ENCODE measurements at regions not wholly inside any gene's neighbourhood (a gene's known extent, or its start where the extent isn't known, plus 50 kb on each side); places are given as distances from the start of the nearest gene placed in this dataset.
A peak's percentile ranks its signal among the peaks of the same experiment; 100 is the strongest.

DNA sequence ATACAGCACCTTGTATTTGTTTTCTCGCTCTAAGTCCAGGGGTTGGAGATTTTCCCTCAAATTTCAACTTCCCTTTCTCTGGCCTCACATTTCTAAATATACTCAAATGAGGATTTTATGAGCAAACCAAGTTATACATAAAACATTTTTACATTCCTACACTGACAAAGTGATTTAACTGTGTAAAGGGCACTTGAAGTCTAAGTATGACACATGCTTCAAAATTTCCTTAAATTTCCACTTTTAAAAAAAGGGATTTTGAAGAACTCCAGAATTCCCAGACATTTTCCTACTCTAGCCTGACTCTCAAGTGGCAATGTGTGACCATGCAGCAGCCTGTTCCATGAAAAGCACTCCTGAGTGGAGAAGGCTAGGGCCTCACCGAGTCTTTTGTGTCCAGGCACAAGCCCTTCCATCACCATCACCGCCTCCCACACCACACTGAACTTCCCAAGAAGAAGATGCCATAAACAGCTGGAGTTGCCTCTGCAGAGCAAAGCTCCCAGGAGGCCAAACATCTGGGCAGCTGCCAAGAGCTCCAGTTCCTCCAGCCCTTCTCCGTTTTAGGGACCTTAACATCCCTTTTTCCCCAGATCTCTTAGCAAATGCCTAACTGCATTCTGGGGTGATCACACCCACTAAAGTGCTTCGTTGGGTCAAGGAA is 68.9 kb downstream of the NCR2 start:
- no peak for DNase-seq

DNA sequence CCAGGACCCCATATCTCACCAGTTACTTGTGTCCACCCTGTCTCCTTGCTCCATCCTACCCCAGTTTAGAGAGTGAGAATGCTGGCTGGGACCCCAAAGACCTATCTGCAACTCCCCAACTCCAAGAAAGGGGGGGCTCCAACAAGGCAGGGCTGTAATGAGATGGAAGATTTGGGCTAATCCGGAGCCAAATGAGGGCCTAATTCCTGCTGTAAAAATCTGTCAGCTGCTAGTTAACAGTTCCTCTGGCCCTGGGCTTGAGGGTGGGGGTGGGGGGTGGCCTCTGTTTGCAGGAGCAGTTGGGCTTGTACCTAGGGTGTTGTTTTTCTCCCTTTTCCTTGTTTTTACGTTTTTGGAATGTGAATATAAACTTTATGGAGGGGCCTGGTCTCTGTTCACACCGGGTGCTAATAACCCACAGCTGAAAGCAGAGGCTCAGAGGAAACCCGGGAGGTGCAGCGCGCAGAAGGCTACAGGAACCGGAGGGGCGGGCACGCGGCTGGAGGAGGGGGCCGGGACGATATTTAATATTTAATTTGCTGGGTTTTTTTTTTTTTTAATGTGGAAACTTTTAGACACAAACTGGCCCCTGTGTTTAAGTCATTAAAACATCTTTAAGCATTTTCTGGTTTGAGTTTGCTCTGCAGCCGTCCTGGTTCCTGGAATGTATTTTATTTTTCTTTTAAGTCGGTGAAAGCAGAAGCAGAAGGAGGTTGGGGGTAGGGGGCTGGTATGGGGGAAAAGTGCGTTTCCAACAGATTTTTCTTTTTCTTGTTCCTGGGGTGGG is 70.7 kb downstream of the NCR2 start:
- no peak for DNase-seq

DNA sequence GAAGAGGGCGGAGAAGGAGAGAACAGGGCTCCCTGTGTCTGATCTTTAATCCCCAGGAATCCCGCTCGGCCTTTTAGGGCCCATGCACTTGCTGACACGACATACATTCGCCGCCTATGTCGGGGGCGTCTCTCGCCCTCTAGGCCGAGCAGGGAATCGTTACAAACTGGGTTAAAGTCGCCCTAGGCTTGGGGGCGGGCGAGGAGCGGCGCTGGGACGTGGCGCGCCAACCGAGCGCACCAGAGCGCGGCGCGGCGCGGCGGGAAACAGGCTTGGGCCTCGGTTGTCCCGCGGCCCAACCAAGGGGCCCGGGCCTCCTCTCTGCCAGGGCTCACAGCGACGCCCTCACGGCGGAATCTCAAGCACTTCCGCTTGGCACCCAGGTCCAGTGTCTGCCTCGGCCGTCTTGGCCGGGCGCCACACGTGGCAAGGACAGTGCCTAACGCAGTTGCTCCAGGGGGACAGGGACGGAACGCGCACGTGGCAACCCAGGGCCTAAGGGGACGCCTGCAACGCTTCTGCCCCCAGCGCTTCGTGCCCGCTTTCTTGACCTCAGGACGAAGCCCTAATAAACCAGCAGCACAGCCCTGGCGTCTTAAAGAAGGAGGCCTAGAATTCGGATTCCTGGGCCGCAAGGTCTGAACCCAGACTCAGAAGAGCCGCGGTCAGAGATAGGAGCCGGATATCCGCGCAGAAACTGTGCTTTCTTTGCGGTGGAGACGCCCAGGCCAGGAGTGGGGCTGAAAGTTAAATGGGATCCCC is 71.5 kb downstream of the NCR2 start:
- DNase-seq: no peak

DNA sequence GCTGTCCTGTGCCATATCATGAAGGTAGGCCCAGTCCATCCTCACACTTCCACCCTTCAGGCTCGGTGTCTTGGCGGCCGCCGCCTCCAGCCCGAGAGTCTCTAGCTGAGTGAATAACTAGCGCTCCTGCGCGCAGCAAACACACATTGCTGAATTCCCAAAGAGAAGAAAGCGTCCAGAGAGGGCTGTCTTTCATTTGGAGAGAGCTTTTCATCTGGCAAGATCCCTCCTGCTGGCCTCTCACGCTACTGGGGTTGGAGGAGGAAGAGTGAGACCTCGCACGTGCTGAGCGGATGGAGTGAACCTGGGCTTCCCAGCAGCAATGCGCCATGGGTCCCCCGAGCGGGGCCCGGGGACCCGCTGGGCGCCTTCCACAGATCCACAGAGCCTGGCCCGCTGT is 73.2 kb downstream of the NCR2 start:
- no peak for DNase-seq

DNA sequence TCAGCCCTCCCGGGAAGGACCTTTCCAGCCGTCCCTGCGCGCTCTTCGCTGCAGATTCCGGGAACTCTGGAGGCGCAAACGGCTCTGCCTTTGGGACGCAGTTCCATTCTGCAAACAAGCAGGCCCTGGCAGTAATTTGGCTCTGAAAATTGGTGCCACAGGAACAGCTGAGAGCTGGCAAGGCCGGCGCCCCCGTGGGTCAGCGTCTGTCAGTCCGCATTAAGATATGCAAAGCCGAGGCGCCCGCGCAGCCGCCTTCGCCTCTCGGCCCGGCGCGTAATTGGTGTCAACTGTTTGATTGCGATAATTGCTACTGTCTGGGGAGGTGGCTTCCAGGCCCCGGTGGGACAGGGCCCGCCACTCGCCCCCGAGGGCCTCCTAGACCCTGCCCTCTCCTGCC is 73.6 kb downstream of the NCR2 start:
- no peak for DNase-seq

DNA sequence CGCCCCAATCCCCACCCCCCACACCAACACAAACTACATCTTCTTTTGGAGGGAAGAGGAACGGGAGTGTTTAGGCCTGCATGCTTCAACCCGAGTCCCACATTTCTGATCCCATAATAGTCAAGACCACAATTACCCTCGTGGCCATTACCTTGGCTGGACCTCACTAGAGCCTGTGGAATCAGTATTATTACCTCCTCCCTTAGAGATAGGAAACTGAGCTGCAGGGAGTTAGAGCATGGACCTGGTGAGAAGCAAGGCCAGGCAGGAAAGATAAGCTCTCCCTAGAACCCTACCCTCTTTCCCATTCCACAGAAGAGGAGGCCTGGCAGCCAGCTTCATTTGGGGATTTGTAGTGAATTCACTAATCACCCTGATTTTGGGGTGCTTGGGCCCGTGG is 74.1 kb downstream of the NCR2 start:
- DNase-seq: no peak

DNA sequence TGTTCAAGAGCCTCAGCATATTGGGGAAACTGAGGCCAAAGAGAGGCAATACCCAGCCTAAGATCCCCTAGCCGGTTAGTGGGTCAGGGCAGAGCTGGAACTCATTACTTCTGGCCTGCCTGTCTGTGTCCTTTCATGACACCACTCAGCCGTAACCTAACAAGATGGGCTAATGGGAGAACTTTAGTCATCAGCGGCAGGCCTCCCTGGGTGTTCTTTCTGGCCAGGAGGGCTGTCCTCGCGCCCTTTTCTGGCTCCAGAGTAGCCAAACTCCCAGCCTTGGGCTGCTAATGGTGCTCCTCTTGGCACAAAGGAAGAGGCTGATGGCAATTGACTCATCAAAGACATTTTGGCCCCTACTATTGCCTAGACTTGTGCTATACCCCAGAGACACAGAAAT is 76.6 kb downstream of the NCR2 start:
- DNase-seq: no peak

DNA sequence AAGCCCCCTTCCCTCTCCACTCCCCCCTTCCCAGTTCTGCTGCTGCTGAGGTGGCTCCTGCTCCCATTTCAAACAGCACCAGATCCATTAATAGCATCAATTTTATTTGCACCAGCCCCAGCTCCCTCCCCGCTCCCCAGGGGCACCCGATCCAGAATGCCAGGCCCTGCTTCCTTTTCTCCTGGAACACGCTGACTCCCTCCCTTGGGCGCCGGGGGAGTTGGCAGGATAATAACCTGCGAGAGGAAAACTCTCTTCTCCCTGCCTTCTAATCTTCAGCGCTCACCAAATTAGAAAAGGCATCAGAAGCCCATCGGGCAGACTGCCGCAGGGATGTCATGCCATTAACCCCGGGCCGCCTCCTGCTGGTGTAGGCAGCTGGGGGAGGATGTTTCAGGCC is 77.8 kb downstream of the NCR2 start:
- DNase-seq: no peak

DNA sequence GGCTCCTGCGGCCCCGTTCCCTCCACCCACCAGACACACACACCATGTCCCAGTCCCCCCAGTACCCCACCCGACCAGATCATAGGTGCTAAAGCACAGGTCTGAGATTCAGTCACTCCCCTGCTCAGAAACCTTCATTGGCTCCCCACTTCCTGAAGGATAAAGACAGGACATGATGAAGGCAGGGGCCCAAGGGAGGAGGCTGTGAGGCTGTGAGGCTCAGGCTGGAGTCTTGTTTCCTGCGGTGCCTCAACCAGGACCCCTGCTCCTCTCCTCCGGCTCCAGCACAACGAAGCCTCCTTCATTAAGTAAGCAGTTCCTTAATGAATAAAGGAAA is 81.1 kb downstream of the NCR2 start:
- DNase-seq: no peak

DNA sequence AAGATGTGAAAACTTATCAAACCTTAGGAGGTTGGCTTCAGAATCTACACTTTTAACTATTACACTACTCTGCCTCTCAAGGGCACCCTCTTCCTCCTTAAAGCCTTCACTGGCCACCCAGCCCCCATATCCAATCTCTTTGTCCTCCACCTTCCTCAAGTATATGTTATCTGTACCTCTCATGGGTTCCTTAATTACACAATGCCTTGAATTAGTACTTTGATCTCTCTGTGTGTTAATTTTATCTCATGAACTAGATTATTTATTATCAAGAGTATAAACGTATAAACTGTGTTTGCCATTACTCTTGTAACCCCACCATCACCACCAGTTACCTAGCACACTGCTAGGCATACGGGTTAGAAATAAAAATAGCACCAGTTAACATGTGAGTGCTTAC is 83.3 kb downstream of the NCR2 start:
- no peak for DNase-seq

DNA sequence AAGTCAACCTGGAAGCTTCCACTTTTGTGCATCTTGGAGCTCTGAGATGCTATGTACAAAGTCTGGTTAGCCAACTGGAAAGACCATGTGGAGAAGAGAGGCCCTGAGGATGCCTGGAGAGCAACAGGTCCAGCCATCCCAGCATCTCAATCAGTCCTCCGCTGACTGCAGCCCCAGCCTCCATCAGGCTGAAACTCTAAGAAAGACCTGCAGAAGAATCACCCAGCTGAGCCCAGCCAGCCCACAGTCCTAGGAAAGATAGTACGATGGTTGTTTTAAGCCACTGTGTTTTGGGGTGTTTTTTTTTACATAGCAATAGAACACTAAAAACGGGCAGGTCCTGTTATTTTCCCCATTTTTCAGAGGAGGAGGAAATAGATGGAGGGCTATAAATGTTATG is 84.0 kb downstream of the NCR2 start:
- no peak for DNase-seq

DNA sequence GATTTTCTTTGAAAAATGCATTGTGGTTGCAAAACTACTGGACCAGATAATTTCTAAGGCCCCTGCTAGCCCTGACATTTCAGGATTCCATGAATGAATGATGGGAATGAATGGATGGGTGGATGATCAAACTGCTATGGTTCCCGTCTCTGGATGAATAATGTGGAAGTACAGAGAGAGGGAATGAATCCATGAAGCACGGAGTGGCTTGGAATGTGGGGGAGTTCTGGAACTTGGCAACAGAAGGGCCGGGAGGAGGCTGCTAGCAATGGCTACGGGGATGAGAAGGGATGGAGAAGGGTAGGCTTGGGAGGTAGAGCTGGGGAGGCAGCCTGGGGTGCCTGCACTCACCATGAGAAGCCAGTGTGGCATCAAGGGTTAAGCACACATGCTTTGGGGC is 84.8 kb downstream of the NCR2 start:
- no peak for DNase-seq

DNA sequence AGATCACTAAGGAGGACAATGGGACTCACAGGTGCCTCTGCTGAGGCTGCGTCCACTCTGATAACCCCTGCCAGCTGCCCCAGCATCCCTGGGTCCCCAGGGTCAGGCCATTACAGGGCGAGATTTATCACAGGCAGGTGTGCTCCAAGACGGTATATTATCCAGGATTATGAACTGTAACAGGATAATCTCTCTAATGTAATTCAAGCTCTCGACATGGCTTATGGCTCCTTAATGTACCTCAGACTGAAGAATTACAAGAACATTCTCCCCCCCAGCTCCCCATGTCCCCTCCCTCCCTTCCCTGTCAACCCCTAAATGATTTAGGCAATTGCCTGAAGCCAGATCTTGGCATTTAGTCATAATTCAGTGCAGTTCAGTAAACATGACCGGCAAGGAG is 86.8 kb downstream of the NCR2 start:
- no peak for DNase-seq

DNA sequence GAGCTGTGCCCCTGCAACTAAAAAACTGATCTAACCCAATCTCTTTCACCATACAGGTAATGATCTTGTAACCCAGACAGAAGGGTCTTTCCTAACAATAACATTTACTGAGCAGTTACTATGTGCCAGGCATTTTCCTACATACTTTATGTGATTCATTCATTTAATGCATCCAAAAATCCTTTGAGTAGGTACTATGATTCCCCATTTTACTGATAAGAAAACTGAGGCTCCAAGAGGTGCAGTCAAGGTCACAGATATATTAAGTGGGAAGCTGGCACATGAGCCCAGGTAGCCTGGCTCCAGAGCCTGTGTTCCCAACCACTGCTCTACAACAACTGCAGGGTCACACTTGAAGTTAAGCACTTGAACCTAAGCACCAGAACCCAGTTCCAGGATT is 87.6 kb downstream of the NCR2 start:
- DNase-seq: no peak

DNA sequence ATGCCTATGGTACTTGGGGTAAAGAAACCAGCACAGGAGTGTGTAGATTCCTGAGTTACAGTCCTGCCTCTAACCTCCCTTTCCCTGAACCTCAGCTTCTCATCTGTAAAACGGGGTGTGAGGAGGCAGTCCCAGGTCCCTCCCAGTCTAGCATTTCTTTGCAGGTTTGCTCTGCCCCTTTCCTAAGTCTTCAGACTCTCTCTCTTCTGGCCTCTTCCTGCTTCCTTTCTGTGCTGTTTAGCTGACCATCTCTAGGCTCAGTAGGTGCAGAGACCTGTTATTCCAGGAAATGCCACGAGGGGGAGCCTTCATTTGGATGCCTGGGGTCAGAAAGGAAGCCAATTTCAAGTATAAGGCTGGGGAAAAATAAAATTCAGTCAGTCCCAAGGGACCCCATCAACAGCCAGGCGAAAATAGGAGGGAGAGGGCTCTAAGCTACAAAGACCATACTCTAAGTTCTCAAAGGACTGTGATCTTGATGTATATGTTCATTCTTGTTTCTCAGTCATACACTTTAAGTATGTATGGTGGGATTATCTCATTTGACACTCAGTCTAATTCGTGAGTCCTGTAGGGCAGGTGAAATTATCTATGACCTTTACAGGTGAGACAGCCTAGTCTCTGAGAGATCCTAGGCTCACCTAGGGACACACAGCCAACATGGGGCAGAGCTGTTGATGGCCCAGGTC is 89.1 kb downstream of the NCR2 start:
- DNase-seq: peak; percentile 84

DNA sequence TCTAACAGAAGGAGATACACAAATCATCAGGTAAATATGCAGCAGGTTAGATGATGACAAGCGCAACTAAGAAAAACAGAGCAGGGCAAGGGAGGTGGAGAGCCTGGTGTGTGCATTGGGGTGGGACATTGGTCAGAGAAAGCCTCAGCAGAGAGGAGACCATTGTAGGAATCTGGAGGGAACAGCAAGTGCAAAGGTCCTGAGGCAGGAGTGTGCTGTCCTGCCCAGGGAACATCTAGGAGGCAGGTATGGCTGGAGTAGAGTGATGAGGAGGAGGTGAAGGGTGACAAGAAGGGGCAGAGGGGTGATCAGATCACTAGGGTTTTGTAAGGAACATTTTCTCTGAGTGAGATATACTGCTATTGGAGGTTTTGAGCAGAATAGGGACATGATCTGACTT is 90.1 kb downstream of the NCR2 start:
- no peak for DNase-seq

DNA sequence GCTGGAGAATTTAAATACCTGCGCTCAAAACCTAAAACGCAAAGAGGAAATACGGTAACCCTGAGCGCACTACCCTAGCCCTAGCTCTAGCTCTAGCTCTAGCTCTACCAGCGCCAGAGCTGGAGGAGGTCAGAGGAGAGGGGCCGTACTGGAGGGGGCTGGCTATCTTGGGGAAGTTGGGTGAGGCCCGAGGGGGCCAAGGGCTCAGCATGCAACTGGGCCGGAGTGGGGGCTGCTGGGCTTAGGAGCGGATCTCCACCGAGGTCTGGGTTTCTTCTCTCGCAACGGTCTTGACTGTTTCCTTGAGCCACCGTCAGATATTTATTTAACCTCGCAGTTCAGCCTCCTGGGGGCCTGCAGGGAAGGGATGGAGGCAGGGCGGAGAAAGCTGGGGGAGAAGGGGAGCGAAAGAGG is 91.0 kb downstream of the NCR2 start:
- DNase-seq: no peak

DNA sequence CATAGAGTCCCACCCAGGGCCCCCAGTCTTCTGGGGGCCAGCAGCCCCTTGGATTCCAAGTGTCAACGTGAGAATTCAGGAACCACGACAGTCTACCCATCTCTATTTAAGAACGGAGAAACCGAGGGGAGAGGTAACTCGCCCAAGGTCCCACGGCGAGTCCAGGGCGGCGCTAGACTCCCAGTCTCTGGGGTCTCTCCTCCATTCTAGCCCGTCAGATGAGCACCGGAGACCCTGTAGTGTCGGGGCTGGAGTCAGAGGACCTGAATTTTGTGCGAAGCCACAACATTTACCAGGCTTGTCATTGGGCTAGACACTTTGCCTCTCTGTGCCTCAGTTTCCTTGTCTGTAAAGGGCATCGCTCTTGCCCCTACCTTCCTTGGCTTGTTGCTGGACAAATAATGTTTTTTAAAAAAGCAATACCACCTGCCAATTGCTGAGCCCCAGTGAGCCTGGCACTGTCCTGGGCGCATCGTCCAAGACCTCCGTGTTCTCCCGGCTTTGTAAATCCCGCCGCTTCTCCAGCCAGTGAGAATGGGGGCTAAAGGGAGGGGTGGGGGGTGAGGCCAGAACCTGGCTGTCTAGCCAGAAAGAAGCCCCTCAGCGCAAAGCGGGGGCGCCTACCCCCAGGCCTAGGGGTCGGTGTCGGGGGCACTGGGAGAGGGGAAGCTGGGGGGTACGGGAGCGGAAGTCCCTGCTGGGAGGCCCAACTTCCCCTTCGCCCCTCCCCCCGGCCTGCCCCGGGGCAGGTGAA is 91.7 kb downstream of the NCR2 start:
- DNase-seq: peak; percentile 12

DNA sequence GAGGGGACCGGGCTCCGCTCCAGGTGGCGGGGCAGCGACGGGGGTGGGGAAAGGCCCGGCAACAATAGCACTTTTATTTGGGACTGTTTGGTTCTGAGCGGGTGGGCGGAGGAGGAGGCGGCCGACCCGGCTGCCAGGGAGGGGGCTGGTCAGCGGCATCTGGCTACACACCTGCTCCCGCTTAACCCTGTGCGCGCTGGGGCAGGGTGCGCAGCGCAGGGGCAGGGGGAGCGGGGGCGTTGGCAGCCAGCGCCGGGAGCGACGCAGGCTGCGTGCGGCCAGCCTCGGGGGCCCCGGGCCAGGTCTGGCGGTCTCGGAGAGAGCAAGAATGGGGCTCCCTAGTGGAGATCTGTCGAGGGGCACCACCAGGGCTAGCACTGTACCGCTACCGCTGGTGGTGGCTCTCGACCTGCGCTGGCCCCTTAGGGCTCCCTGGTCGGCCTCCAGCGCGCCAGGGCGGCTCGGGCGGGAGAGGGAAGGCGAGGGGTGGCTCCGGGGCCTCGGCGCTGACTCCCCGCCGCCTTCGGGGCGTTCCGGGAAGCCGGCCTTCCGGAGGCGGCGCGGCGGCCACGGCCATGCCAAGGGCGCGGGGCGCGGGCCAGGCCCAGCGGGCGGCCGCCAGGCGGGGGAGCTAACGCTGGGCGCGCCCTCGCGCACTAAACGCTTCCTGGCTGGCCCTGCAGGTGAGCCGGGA is 92.4 kb downstream of the NCR2 start:
- DNase-seq: peak; percentile 24

DNA sequence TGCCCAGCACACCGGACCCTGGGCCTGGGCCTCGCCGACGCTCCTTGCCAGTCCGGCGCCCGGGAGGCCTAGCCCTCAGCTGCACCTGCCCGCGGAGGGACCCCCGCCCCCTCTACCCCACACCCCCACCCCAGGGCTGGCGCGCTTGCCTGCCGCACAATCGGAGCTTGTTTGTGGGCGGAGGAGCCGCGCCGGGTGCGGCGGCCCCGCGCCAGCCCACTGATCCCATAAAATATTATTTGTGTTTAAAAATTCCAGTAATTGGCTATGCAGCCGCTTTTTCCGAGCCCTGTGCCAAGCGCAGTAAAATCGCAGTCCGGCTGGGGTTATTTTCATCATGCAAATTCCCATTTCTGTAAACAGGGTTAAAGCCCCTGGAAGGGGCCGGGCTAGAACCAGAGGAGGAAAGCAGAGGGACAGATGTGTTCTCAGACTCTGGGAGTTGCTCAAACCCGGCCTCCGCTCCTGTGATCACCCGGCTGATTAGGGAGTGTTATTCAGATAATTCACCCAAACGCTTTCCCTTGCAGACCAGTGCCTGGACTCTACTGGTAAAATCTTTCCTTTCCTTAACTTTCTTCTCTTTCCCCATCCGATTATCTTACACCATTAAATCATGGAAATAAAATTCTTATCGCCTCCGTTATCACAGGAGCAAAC is 93.1 kb downstream of the NCR2 start:
- DNase-seq: no peak

DNA sequence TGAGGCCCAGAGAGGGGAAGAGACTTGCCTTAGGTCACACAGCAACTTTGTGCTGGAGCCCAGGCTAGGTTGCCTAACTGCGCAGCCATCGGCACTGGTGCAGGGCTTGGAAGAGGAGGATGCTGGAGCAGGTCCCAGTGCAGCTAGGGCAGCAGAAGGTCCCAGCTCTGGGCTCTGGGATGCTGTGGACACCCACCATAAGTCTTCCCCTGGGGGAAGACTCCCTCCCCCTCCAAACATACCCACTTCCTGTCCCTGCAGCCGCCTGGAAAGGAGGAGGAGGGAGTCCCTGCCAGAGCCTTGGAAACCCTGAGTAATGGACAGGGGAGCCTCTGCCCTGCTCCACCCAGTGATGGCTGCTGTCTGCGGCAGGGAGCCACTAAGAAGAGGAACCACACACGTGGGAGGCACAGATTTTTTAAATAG is 93.6 kb downstream of the NCR2 start:
- DNase-seq: no peak
